PC-3 (cell line): ENCODE measurements at regions not wholly inside any gene's neighbourhood (a gene's known extent, or its start where the extent isn't known, plus 50 kb on each side); places are given as distances from the start of the nearest gene placed in this dataset.

Experiments used
- ATAC-seq: fragments of 200-7000 bp; cut with Tn5 transposase; 2 replicates; pipeline ENCODE4 v1.9.1; 2020; ENCODE audit warnings: mild to moderate bottlenecking, moderate library complexity
- BruUV-seq: library from RNA; stranded (reverse); fragments of 400-500 nt; replicated peaks from 2 replicates; lab custom pipeline; 2021; lab: Mats Ljungman, UMichigan
- CTCF ChIA-PET: fragments of 300-600 bp; sonication (Branson Sonifier 250); formaldehyde crosslinking; loops from one replicate; lab custom pipeline; 2022; ENCODE audit warnings: antibody characterized with exemption; lab: Charles Lee
- POLR2A ChIA-PET: fragments of 300-600 bp; sonication (Branson Sonifier 250); formaldehyde crosslinking; loops from one replicate; lab custom pipeline; 2022; ENCODE audit warnings: antibody characterized with exemption; ENCODE audit not compliant: unreplicated experiment; lab: Charles Lee
- DNase-seq: peaks from one replicate; pipeline ENCODE4 v3.0.0-alpha.2; 2015
- H2AFZ ChIP-seq: fragments of 300-600 bp; sonication (generic); 2 replicates; pipeline ENCODE4 v1.6.0; 2016; ENCODE audit warnings: antibody characterized with exemption, low read length
- H3F3A ChIP-seq: fragments of 300-600 bp; sonication (generic); one replicate; pipeline ENCODE4 v1.6.0; 2017; ENCODE audit warnings: antibody characterized with exemption, low read length, control low read depth, mild to moderate bottlenecking; ENCODE audit not compliant: unreplicated experiment
- H3K27ac ChIP-seq: fragments of 300-600 bp; sonication (generic); 2 replicates; pipeline ENCODE4 v1.5.1; 2016; ENCODE audit warnings: mild to moderate bottlenecking, low read length
- H3K27me3 ChIP-seq: fragments of 300-600 bp; sonication (generic); 2 replicates; pipeline ENCODE4 v1.6.1; 2016; ENCODE audit warnings: low read length, mixed read lengths
- H3K36me3 ChIP-seq: fragments of 300-600 bp; sonication (generic); 2 replicates; pipeline ENCODE4 v1.6.1; 2016; ENCODE audit warnings: low read depth, mixed run types, low read length, mixed read lengths
- H3K4me1 ChIP-seq: fragments of 300-600 bp; sonication (generic); 2 replicates; pipeline ENCODE4 v1.5.1; 2016; ENCODE audit warnings: low read length; ENCODE audit not compliant: insufficient read depth
- H3K4me2 ChIP-seq: fragments of 300-600 bp; sonication (generic); 2 replicates; pipeline ENCODE4 v1.6.0; 2016; ENCODE audit warnings: low read length
- H3K4me3 ChIP-seq: fragments of 300-600 bp; sonication (generic); 2 replicates; pipeline ENCODE4 v1.5.1; 2016; ENCODE audit warnings: mild to moderate bottlenecking, low read length, mixed read lengths
- H3K79me2 ChIP-seq: fragments of 300-600 bp; sonication (generic); 2 replicates; pipeline ENCODE4 v1.6.1; 2017; ENCODE audit warnings: low read length, mixed read lengths
- H3K9ac ChIP-seq: fragments of 300-600 bp; sonication (generic); 2 replicates; pipeline ENCODE4 v1.6.0; 2016; ENCODE audit warnings: mild to moderate bottlenecking, low read length
- H3K9me2 ChIP-seq: fragments of 300-600 bp; sonication (generic); replicated peaks from 2 replicates; pipeline ENCODE4 v1.6.1; 2016; ENCODE audit warnings: mixed run types, low read length, mixed read lengths
- H3K9me3 ChIP-seq: fragments of 300-600 bp; sonication (generic); 2 replicates; pipeline ENCODE4 v1.6.1; 2016; ENCODE audit warnings: low read length, mixed read lengths
- H4K20me1 ChIP-seq: fragments of 300-600 bp; sonication (generic); 2 replicates; pipeline ENCODE4 v1.6.1; 2016; ENCODE audit warnings: low read length, mixed read lengths
- CTCF ChIP-seq: fragments of 300-600 bp; sonication (generic); conservative IDR thresholded peaks from 2 replicates; pipeline ENCODE4 v1.5.1; 2017; ENCODE audit warnings: antibody characterized with exemption, low read depth, mild to moderate bottlenecking, low read length
- EZH2 ChIP-seq: fragments of 300-600 bp; sonication (generic); IDR thresholded peaks from one replicate; pipeline ENCODE4 v1.6.1; 2017; ENCODE audit warnings: antibody characterized with exemption, mild to moderate bottlenecking, low read length; ENCODE audit not compliant: unreplicated experiment
- EZH2phosphoT487 ChIP-seq: fragments of 300-600 bp; sonication (generic); IDR thresholded peaks from 2 replicates; pipeline ENCODE4 v1.6.1; 2018; ENCODE audit warnings: mild to moderate bottlenecking, antibody characterized with exemption, low read length, borderline replicate concordance
- intact Hi-C: fragments of 100-400 bp; cut with micrococcal nuclease; formaldehyde crosslinking; loops from 2 replicates; pipeline ENCODE4 v1.9.0; 2023

- no peaks in the 10 kb centered on the region for H3K36me3 ChIP-seq
- peak; percentile 42; the same call in 1 of the 2 replicates for ATAC-seq
- peak overlapping the region; percentile 61 for H3K4me2 ChIP-seq
- H3K4me1 ChIP-seq: peaks cover 20% of the 10 kb centered on the region
- H3K4me3 ChIP-seq: no peak overlapping the region
- H3K9me2 ChIP-seq: no peaks in the 10 kb centered on the region
- ChIA-PET CTCF (no interaction called here), POLR2A (no interaction called here)
- DNase-seq: peak; percentile 57
- H4K20me1 ChIP-seq: no peaks in the 10 kb centered on the region
- no peaks in the 10 kb centered on the region for H3K27me3 ChIP-seq
- intact Hi-C loops: no loop called here
- TF ChIP-seq EZH2: no peak
- H2AFZ ChIP-seq: no peak overlapping the region
- no TSS peak for BruUV-seq
- no peaks in the 10 kb centered on the region for H3F3A ChIP-seq
- peak overlapping the region; percentile 66 for H3K27ac ChIP-seq
- no peaks in the 10 kb centered on the region for H3K9me3 ChIP-seq
- H3K79me2 ChIP-seq: no peaks in the 10 kb centered on the region
- no peak overlapping the region for H3K9ac ChIP-seq
Observed at GRCh38 chr10:113493195-113493594, 59.7 kb upstream of the HABP2 start.

- peak; percentile 65 for DNase-seq
- Histone ChIP-seq H3K27me3 (no peaks in the 10 kb centered on the region), H3K4me1 (peaks cover 22% of the 10 kb centered on the region), H3K9me3 (no peaks in the 10 kb centered on the region), H3K9me2 (no peaks in the 10 kb centered on the region), H3K4me3 (no peak overlapping the region), H3K4me2 (peak overlapping the region; percentile 61), H3K79me2 (no peaks in the 10 kb centered on the region), H3F3A (no peaks in the 10 kb centered on the region), H4K20me1 (no peaks in the 10 kb centered on the region), H2AFZ (peak overlapping the region; percentile 45; the same call in 1 of the 2 replicates), H3K36me3 (no peaks in the 10 kb centered on the region), H3K27ac (peak overlapping the region; percentile 66), H3K9ac (no peak overlapping the region)
- intact Hi-C loops: no loop called here
- ChIA-PET POLR2A (no interaction called here), CTCF (no interaction called here)
- no TSS peak for BruUV-seq
- ATAC-seq: peak; percentile 79
- TF ChIP-seq CTCF (no peak), EZH2 (no peak), EZH2phosphoT487 (no peak)
Observed at GRCh38 chr10:113493882-113494301, 59.0 kb upstream of the HABP2 start.

GRCh38 chr10:113494761-113495160 is 58.1 kb upstream of the HABP2 start:
- H3K9me3 ChIP-seq: no peaks in the 10 kb centered on the region
- BruUV-seq: no TSS peak
- H3K27me3 ChIP-seq: no peaks in the 10 kb centered on the region
- no peak overlapping the region for H3K9ac ChIP-seq
- H3K27ac ChIP-seq: peak overlapping the region; percentile 45
- H3K4me1 ChIP-seq: peaks cover 26% of the 10 kb centered on the region
- TF ChIP-seq CTCF (no peak), EZH2phosphoT487 (no peak), EZH2 (no peak)
- ChIA-PET CTCF (no interaction called here), POLR2A (no interaction called here)
- no peak overlapping the region for H3K4me3 ChIP-seq
- no peaks in the 10 kb centered on the region for H3F3A ChIP-seq
- DNase-seq: no peak
- peak overlapping the region; percentile 61; the same call in 1 of the 2 replicates for H3K4me2 ChIP-seq
- intact Hi-C loops: no loop called here
- no peak for ATAC-seq
- no peaks in the 10 kb centered on the region for H4K20me1 ChIP-seq
- no peaks in the 10 kb centered on the region for H3K79me2 ChIP-seq
- H3K9me2 ChIP-seq: no peaks in the 10 kb centered on the region
- no peaks in the 10 kb centered on the region for H3K36me3 ChIP-seq
- H2AFZ ChIP-seq: no peak overlapping the region
